H9 (cell line): ENCODE measurements at regions not wholly inside any gene's neighbourhood (a gene's known extent, or its start where the extent isn't known, plus 50 kb on each side); places are given as distances from the start of the nearest gene placed in this dataset.
"Not testable (repeated sequence)": the region's sequence is repeated elsewhere in the genome, so short reads cannot be mapped to it uniquely, and the experiment has no call there.

Experiments
- DNase-seq: peaks from one replicate; pipeline ENCODE4 v3.0.0-alpha.2; 2017
- H2AFZ ChIP-seq: one replicate; pipeline ENCODE4 v1.6.1; 2013; ENCODE audit warnings: mild to moderate bottlenecking, low read length, control low read depth, moderate library complexity
- H2AK5ac ChIP-seq: 2 replicates; pipeline ENCODE4 v1.6.1; 2013; ENCODE audit warnings: low read length, control low read depth, mixed read lengths; ENCODE audit not compliant: insufficient read length
- H2BK120ac ChIP-seq: one replicate; pipeline ENCODE4 v1.6.1; 2013; ENCODE audit warnings: low read depth, mild to moderate bottlenecking, low read length, control low read depth, inconsistent platforms; ENCODE audit not compliant: poor library complexity, severe bottlenecking
- H2BK12ac ChIP-seq: 2 replicates; pipeline ENCODE4 v1.6.1; 2013; ENCODE audit warnings: low read length, control low read depth, mixed read lengths, low read depth; ENCODE audit not compliant: insufficient read length
- H2BK15ac ChIP-seq: 2 replicates; pipeline ENCODE4 v1.6.1; 2013; ENCODE audit warnings: low read depth, low read length, control low read depth
- H2BK20ac ChIP-seq: one replicate; pipeline ENCODE4 v1.6.1; 2013; ENCODE audit warnings: low read depth, mild to moderate bottlenecking, low read length, control low read depth, inconsistent platforms; ENCODE audit not compliant: poor library complexity, severe bottlenecking
- H2BK5ac ChIP-seq: 2 replicates; pipeline ENCODE4 v1.6.1; 2013; ENCODE audit warnings: low read length, control low read depth, mixed read lengths; ENCODE audit not compliant: insufficient read length
- H3K14ac ChIP-seq: 2 replicates; pipeline ENCODE4 v1.6.1; 2013; ENCODE audit warnings: low read length, control low read depth; ENCODE audit not compliant: insufficient read depth
- H3K18ac ChIP-seq: 2 replicates; pipeline ENCODE4 v1.6.1; 2013; ENCODE audit warnings: low read depth, mild to moderate bottlenecking, mixed read lengths, low read length, control low read depth; ENCODE audit not compliant: insufficient read length
- H3K23ac ChIP-seq: 2 replicates; pipeline ENCODE4 v1.6.1; 2013; ENCODE audit warnings: low read length, control low read depth, mixed read lengths, low read depth; ENCODE audit not compliant: insufficient read length
- H3K23me2 ChIP-seq: 2 replicates; pipeline ENCODE4 v1.6.1; 2013; ENCODE audit warnings: low read depth, mild to moderate bottlenecking, mixed read lengths, low read length, control low read depth; ENCODE audit not compliant: insufficient read length, poor library complexity, severe bottlenecking
- H3K27ac ChIP-seq: 2 replicates; pipeline ENCODE4 v1.5.1; 2013; ENCODE audit warnings: low read length, control low read depth, mixed read lengths, low read depth; ENCODE audit not compliant: insufficient read length
- H3K27me3 ChIP-seq: 2 replicates; pipeline ENCODE4 v1.6.1; 2013; ENCODE audit warnings: low read length, control low read depth, inconsistent platforms; ENCODE audit not compliant: insufficient read depth
- H3K4ac ChIP-seq: 2 replicates; pipeline ENCODE4 v1.6.1; 2013; ENCODE audit warnings: low read depth, mild to moderate bottlenecking, control low read depth, inconsistent platforms, low read length, moderate library complexity
- H3K4me1 ChIP-seq: 2 replicates; pipeline ENCODE4 v1.6.1; 2013; ENCODE audit warnings: low read length, control low read depth, inconsistent platforms; ENCODE audit not compliant: insufficient read depth
- H3K4me2 ChIP-seq: 2 replicates; pipeline ENCODE4 v1.6.1; 2013; ENCODE audit warnings: low read length, control low read depth, mixed read lengths; ENCODE audit not compliant: insufficient read length, insufficient read depth
- H3K56ac ChIP-seq: 2 replicates; pipeline ENCODE4 v1.6.1; 2013; ENCODE audit warnings: low read depth, mild to moderate bottlenecking, mixed read lengths, low read length, control low read depth; ENCODE audit not compliant: insufficient read length
- H3K79me1 ChIP-seq: 2 replicates; pipeline ENCODE4 v1.6.1; 2013; ENCODE audit warnings: low read depth, mild to moderate bottlenecking, moderate library complexity, low read length, control low read depth, inconsistent platforms; ENCODE audit not compliant: insufficient read depth, poor library complexity, severe bottlenecking
- H3K79me2 ChIP-seq: 2 replicates; pipeline ENCODE4 v1.6.1; 2013; ENCODE audit warnings: low read length, control low read depth, inconsistent platforms; ENCODE audit not compliant: insufficient read depth
- H3K9ac ChIP-seq: 2 replicates; pipeline ENCODE4 v1.6.1; 2013; ENCODE audit warnings: low read length, control low read depth, mixed read lengths; ENCODE audit not compliant: insufficient read length; ENCODE audit errors: extremely low read depth
- H3K9me3 ChIP-seq: one replicate; pipeline ENCODE4 v1.6.1; 2013; ENCODE audit warnings: low read depth, low read length, inconsistent platforms; ENCODE audit not compliant: control insufficient read depth
- H3T11ph ChIP-seq: one replicate; pipeline ENCODE4 v1.6.1; 2013; ENCODE audit warnings: mild to moderate bottlenecking, low read length, control low read depth, inconsistent platforms
- H4K20me1 ChIP-seq: one replicate; pipeline ENCODE4 v1.6.1; 2013; ENCODE audit not compliant: control insufficient read depth, insufficient read length, insufficient read depth
- H4K5ac ChIP-seq: 2 replicates; pipeline ENCODE4 v1.6.1; 2013; ENCODE audit warnings: low read depth, mild to moderate bottlenecking, mixed read lengths, low read length, control low read depth; ENCODE audit not compliant: insufficient read length
- H4K8ac ChIP-seq: replicated peaks from 2 replicates; pipeline ENCODE4 v1.6.1; 2013; ENCODE audit warnings: low read length, control low read depth, mixed read lengths, low read depth; ENCODE audit not compliant: insufficient read length
- H4K91ac ChIP-seq: 2 replicates; pipeline ENCODE4 v1.6.1; 2013; ENCODE audit warnings: low read depth, mild to moderate bottlenecking, moderate library complexity, mixed read lengths, low read length, control low read depth; ENCODE audit not compliant: insufficient read length
- H3K27ac Mint-ChIP-seq, 3 experiments: 2 replicates in 2 of 3; 3 replicates in 1 of 3; pipeline ENCODE4 v1.8.0; 2020 to 2021; ENCODE audit warnings: mixed read lengths in 3 of 3, mild to moderate bottlenecking in 1 of 3, moderate library complexity in 1 of 3
- H3K27me3 Mint-ChIP-seq: 2 replicates; pipeline ENCODE4 v1.8.0; 2021; ENCODE audit warnings: low read depth, mild to moderate bottlenecking, moderate library complexity, mixed read lengths
- H3K36me3 Mint-ChIP-seq, 3 experiments: 2 replicates in 2 of 3; 3 replicates in 1 of 3; pipeline ENCODE4 v1.8.0; 2020 to 2021; ENCODE audit warnings: low read depth in 3 of 3, mixed read lengths in 3 of 3; ENCODE audit not compliant: insufficient read depth in 1 of 3
- H3K4me1 Mint-ChIP-seq, 2 experiments: 2 replicates each; pipeline ENCODE4 v1.8.0; 2020; ENCODE audit warnings: mixed read lengths in 2 of 2
- H3K4me3 Mint-ChIP-seq, 2 experiments: 2 replicates in 1 of 2; 3 replicates in 1 of 2; pipeline ENCODE4 v1.8.0; 2020 to 2021; ENCODE audit warnings: mild to moderate bottlenecking in 2 of 2, mixed read lengths in 2 of 2, moderate library complexity in 1 of 2
- H3K9me3 Mint-ChIP-seq, 2 experiments: 2 replicates in 1 of 2; 3 replicates in 1 of 2; pipeline ENCODE4 v1.8.0; 2020; ENCODE audit warnings: mild to moderate bottlenecking in 2 of 2, mixed read lengths in 2 of 2, moderate library complexity in 1 of 2
- WGBS: extraction: QIAGEN DNeasy Blood & Tissue Kit; methylation state at CpG from one replicate; pipeline ENCODE4 v1.1.7; 2013; ENCODE audit warnings: missing lambda C conversion rate, low lambda C conversion rate, mixed read lengths; ENCODE audit not compliant: insufficient read length; ENCODE audit errors: extremely low coverage; 5-methylcytosine and 5-hydroxymethylcytosine counted together
- TF ChIP-seq, protein P1 (sequence below): fragments of 200-600 bp; sonication (generic); conservative IDR thresholded peaks from 3 replicates; pipeline ENCODE4 v1.8.0; 2021; ENCODE audit warnings: antibody characterized with exemption, mild to moderate bottlenecking

DNA sequence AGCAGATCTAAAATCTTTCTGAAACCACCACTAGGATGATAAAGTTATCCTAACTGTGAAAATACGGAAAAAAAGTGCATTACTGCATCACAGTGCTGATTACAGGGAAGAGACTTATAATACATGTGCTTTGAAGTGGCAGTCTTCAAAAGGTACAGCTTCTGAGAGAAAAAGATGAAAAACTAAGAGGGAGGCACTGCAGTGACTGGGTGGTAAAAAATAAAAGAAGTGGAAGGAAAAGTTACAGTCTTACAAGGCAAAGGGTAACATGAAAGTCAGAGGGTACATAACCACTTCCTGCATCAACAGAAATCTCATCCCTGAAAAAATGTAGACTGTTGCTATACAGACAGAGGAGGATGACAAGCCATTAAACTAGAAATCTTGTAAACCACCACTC lies 465.3 kb downstream of the ACTR3B start:
- peaks cover 14% of the 10 kb centered on the region for H3K9me3 ChIP-seq
- Mint-ChIP-seq H3K9me3 (peaks cover 74 to 80% of the 10 kb centered on the region in 2 experiments), H3K4me1 (no peaks in the 10 kb centered on the region), H3K27me3 (peaks cover 6% of the 10 kb centered on the region), H3K36me3 (peaks cover 0 to 28% (median 8%) of the 10 kb centered on the region in 3 experiments; a peak in 6 of 7 replicates), H3K4me3 (no peak overlapping the region), H3K27ac (no peak overlapping the region)
- no peak overlapping the region for H2AK5ac ChIP-seq
- H3K27me3 ChIP-seq = no peaks in the 10 kb centered on the region
- H3K14ac ChIP-seq = no peak overlapping the region
- H3K23me2 ChIP-seq = no peaks in the 10 kb centered on the region
- no peak overlapping the region for H2BK12ac ChIP-seq
- no peak overlapping the region for H2BK5ac ChIP-seq
- H3K27ac ChIP-seq = no peak overlapping the region
- no peak overlapping the region for H3T11ph ChIP-seq
- H3K79me1 ChIP-seq = no peaks in the 10 kb centered on the region
- no peak overlapping the region for H3K9ac ChIP-seq
- H2BK15ac ChIP-seq = no peak overlapping the region
- H2AFZ ChIP-seq = no peak overlapping the region
- H3K4me1 ChIP-seq = no peaks in the 10 kb centered on the region
- H3K18ac ChIP-seq = no peak overlapping the region
- no peak for DNase-seq
- no peak overlapping the region for H3K23ac ChIP-seq
- no peaks in the 10 kb centered on the region for H4K20me1 ChIP-seq
- H3K79me2 ChIP-seq = no peaks in the 10 kb centered on the region
- TF ChIP-seq, protein P1, sequence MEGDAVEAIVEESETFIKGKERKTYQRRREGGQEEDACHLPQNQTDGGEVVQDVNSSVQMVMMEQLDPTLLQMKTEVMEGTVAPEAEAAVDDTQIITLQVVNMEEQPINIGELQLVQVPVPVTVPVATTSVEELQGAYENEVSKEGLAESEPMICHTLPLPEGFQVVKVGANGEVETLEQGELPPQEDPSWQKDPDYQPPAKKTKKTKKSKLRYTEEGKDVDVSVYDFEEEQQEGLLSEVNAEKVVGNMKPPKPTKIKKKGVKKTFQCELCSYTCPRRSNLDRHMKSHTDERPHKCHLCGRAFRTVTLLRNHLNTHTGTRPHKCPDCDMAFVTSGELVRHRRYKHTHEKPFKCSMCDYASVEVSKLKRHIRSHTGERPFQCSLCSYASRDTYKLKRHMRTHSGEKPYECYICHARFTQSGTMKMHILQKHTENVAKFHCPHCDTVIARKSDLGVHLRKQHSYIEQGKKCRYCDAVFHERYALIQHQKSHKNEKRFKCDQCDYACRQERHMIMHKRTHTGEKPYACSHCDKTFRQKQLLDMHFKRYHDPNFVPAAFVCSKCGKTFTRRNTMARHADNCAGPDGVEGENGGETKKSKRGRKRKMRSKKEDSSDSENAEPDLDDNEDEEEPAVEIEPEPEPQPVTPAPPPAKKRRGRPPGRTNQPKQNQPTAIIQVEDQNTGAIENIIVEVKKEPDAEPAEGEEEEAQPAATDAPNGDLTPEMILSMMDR = no peak
- no peak overlapping the region for H3K4me2 ChIP-seq
- H4K5ac ChIP-seq = no peak overlapping the region
- H2BK120ac ChIP-seq = no peak overlapping the region
- no peak overlapping the region for H3K56ac ChIP-seq
- no peak overlapping the region for H3K4ac ChIP-seq
- no peak overlapping the region for H2BK20ac ChIP-seq
- H4K91ac ChIP-seq = no peak overlapping the region
- no peak overlapping the region for H4K8ac ChIP-seq
- no CpG with 5 or more reads among the region's 1 CpG for WGBS

DNA sequence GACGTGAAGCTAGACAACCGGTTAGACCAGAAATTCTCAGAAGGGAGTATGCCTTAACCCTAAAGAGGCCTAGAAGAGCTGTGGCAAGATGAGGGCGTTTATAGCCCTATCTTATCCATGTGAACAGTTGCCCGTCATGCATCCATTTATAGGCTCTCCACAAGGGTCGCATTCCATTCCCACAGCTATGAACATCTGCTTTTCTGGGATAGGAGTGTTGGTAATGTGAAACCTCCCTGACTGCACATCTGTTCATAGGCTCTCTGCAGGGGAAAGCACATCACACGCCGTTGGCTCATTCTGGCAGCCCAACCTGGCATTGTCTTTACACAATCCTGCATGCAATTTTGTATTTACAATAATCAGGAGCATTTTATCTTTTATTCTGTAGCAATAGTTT lies 485.6 kb downstream of the ACTR3B start:
- not testable (repeated sequence) for H3K79me1 ChIP-seq, H4K91ac ChIP-seq, H4K5ac ChIP-seq, DNase-seq, H3K4me1 Mint-ChIP-seq, H3K56ac ChIP-seq, H3K23me2 ChIP-seq, H3K4me1 ChIP-seq, H2AFZ ChIP-seq, H3T11ph ChIP-seq, H3K4ac ChIP-seq, H3K27ac Mint-ChIP-seq, H2BK15ac ChIP-seq, H3K27ac ChIP-seq, H3K4me2 ChIP-seq, H2BK20ac ChIP-seq, H4K8ac ChIP-seq, H3K79me2 ChIP-seq, H2BK120ac ChIP-seq, H3K27me3 Mint-ChIP-seq, H3K23ac ChIP-seq, H3K27me3 ChIP-seq, H3K18ac ChIP-seq, H3K14ac ChIP-seq, H4K20me1 ChIP-seq, H2BK5ac ChIP-seq, H3K9ac ChIP-seq, H3K36me3 Mint-ChIP-seq, H3K4me3 Mint-ChIP-seq, H2AK5ac ChIP-seq, H3K9me3 ChIP-seq, H2BK12ac ChIP-seq
- no CpG with 5 or more reads among the region's 7 CpGs for WGBS
- H3K9me3 Mint-ChIP-seq = peaks cover 25 to 44% of the 10 kb centered on the region in 2 experiments
